Smooth muscle cell (in vitro differentiated cells): ENCODE measurements at regions not wholly inside any gene's neighbourhood (a gene's known extent, or its start where the extent isn't known, plus 50 kb on each side); places are given as distances from the start of the nearest gene placed in this dataset.
"Not testable (repeated sequence)": the region's sequence is repeated elsewhere in the genome, so short reads cannot be mapped to it uniquely, and the experiment has no call there.

Source experiments
- DNase-seq: peaks from one replicate; lab custom pipeline; 2025; ENCODE audit not compliant: unreplicated experiment; lab: John Stamatoyannopoulos, UW
- H2AFZ ChIP-seq: fragments of 200-600 bp; sonication (generic); 2 replicates; pipeline ENCODE4 v1.6.0; 2016; ENCODE audit warnings: antibody characterized with exemption, low read depth, mild to moderate bottlenecking
- H3F3A ChIP-seq: fragments of 200-600 bp; sonication (generic); 2 replicates; pipeline ENCODE4 v1.6.0; 2017; ENCODE audit warnings: antibody characterized with exemption, low read depth
- H3K27ac ChIP-seq: fragments of 200-600 bp; sonication (generic); 2 replicates; pipeline ENCODE4 v1.5.1; 2016; ENCODE audit warnings: low read depth, mild to moderate bottlenecking
- H3K27me3 ChIP-seq: fragments of 200-600 bp; sonication (generic); 2 replicates; pipeline ENCODE4 v1.6.1; 2016; ENCODE audit warnings: low read depth, mild to moderate bottlenecking
- H3K36me3 ChIP-seq: fragments of 200-600 bp; sonication (generic); 2 replicates; pipeline ENCODE4 v1.5.1; 2016; ENCODE audit warnings: low read depth
- H3K4me1 ChIP-seq: fragments of 200-600 bp; sonication (generic); 2 replicates; pipeline ENCODE4 v1.5.1; 2016; ENCODE audit warnings: low read depth
- H3K4me2 ChIP-seq: fragments of 200-600 bp; sonication (generic); 2 replicates; pipeline ENCODE4 v1.6.0; 2016; ENCODE audit warnings: mild to moderate bottlenecking
- H3K4me3 ChIP-seq: fragments of 200-600 bp; sonication (generic); 2 replicates; pipeline ENCODE4 v1.5.1; 2016; ENCODE audit warnings: mild to moderate bottlenecking
- H3K79me2 ChIP-seq: fragments of 200-600 bp; sonication (generic); 2 replicates; pipeline ENCODE4 v1.6.0; 2016; ENCODE audit warnings: low read depth, mild to moderate bottlenecking
- H3K9ac ChIP-seq: fragments of 200-600 bp; sonication (generic); 2 replicates; pipeline ENCODE4 v1.6.0; 2016; ENCODE audit warnings: low read depth
- H3K9me3 ChIP-seq: fragments of 200-600 bp; sonication (generic); replicated peaks from 2 replicates; pipeline ENCODE4 v1.5.1; 2016; ENCODE audit warnings: low read depth
- H4K20me1 ChIP-seq: fragments of 200-600 bp; sonication (generic); 2 replicates; pipeline ENCODE4 v1.6.0; 2016; ENCODE audit warnings: low read depth
- WGBS: methylation state at CpG from one replicate; pipeline ENCODE4 v1.1.7; 2016; ENCODE audit warnings: low lambda C conversion rate; 5-methylcytosine and 5-hydroxymethylcytosine counted together
- TF ChIP-seq, protein P1 (sequence below): fragments of 200-600 bp; sonication (generic); IDR thresholded peaks from 2 replicates; pipeline ENCODE4 v1.5.1; 2017; ENCODE audit warnings: borderline replicate concordance, mild to moderate bottlenecking, antibody characterized with exemption; ENCODE audit not compliant: insufficient read depth, poor library complexity, severe bottlenecking

DNA sequence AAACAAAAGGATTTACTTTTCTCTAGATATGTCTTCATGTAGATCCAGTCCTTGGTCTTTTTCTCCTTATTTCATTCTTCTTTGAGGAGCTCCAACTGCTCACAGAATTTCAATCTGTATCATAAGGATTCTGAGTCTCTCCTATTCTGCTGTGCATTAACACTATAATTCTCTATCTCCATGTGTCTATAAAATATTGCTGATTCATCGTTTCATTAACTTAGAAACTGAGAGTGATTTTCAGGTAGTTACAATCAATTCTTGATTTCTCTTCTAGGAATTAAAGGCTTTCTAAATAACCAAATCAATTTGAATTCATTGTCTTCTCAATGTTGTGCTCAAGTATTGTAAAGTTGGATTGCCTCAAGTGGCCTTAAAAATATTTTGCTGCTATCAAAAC is 651.5 kb upstream of the CADM2 start:
- H3K9me3 ChIP-seq = no peaks in the 10 kb centered on the region
- H3K4me1 ChIP-seq = no peaks in the 10 kb centered on the region
- no peak overlapping the region for H3K9ac ChIP-seq
- DNase-seq = no peak
- H2AFZ ChIP-seq = no peak overlapping the region
- no peak overlapping the region for H3K27ac ChIP-seq
- H3K36me3 ChIP-seq = no peaks in the 10 kb centered on the region
- no peaks in the 10 kb centered on the region for H4K20me1 ChIP-seq
- 90% methylated on average over 1 of the region's 1 CpG for WGBS
- H3K27me3 ChIP-seq = no peaks in the 10 kb centered on the region
- no peaks in the 10 kb centered on the region for H3K79me2 ChIP-seq
- TF ChIP-seq, protein P1, sequence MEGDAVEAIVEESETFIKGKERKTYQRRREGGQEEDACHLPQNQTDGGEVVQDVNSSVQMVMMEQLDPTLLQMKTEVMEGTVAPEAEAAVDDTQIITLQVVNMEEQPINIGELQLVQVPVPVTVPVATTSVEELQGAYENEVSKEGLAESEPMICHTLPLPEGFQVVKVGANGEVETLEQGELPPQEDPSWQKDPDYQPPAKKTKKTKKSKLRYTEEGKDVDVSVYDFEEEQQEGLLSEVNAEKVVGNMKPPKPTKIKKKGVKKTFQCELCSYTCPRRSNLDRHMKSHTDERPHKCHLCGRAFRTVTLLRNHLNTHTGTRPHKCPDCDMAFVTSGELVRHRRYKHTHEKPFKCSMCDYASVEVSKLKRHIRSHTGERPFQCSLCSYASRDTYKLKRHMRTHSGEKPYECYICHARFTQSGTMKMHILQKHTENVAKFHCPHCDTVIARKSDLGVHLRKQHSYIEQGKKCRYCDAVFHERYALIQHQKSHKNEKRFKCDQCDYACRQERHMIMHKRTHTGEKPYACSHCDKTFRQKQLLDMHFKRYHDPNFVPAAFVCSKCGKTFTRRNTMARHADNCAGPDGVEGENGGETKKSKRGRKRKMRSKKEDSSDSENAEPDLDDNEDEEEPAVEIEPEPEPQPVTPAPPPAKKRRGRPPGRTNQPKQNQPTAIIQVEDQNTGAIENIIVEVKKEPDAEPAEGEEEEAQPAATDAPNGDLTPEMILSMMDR = no peak
- no peak overlapping the region for H3K4me3 ChIP-seq
- no peaks in the 10 kb centered on the region for H3F3A ChIP-seq
- H3K4me2 ChIP-seq = no peak overlapping the region

DNA sequence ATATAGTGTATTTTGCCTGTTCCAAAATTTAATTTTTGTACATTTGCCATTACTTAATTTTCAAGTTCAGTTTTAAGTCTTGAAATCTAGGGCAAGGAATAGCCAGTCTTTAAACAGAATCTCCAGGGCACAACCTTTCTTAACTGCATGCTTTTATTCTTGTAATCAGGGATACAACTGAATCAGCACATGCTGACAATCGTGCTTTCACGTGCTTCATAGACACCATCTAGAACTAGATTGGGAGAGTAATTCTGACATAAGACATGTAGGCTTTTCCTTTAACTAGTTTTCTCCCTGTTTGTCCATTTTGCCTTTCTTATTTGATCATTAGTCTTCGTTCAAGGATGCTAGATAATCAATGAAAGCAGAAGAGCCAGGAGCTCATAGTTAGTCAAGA is 650.4 kb upstream of the CADM2 start:
- DNase-seq = no peak
- H3K27ac ChIP-seq = no peak overlapping the region
- H3K36me3 ChIP-seq = no peaks in the 10 kb centered on the region
- no peaks in the 10 kb centered on the region for H3F3A ChIP-seq
- no peak overlapping the region for H3K9ac ChIP-seq
- no peaks in the 10 kb centered on the region for H3K4me1 ChIP-seq
- H3K4me2 ChIP-seq = no peak overlapping the region
- 81% methylated on average over 3 of the region's 3 CpGs for WGBS
- H4K20me1 ChIP-seq = no peaks in the 10 kb centered on the region
- no peaks in the 10 kb centered on the region for H3K79me2 ChIP-seq
- TF ChIP-seq, protein P1 = no peak
- H3K9me3 ChIP-seq = no peaks in the 10 kb centered on the region
- no peak overlapping the region for H2AFZ ChIP-seq
- no peak overlapping the region for H3K4me3 ChIP-seq
- no peaks in the 10 kb centered on the region for H3K27me3 ChIP-seq

DNA sequence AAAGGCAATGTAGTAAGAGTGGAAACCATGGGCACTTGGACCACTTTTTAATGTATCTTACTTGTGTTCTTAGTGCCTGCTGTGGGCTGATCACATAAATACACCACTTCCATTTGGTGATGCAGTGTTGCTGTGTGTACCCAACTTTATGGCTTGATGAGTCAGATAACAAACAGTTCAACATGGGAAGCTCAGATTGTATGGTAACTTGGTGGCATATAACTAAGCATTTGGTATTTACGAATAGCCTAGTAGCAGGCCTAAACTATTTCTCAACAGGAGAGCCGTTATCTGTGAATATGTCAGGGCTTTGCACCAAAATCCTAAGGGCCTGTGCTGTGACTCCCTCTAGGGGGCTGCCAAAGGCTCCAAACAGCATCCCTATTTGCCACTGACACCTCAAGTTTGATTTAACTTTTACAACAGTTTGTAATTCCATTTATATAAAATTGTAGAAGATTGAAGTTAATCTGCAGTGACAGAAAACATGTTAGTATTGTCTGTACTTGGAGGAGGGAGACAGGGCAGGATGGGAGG is 640.4 kb upstream of the CADM2 start:
- WGBS = 57% methylated on average over 2 of the region's 2 CpGs
- TF ChIP-seq, protein P1 = no peak
- H3K27me3 ChIP-seq = no peaks in the 10 kb centered on the region
- no peak overlapping the region for H3K4me2 ChIP-seq
- no peaks in the 10 kb centered on the region for H3K4me1 ChIP-seq
- no peaks in the 10 kb centered on the region for H3K36me3 ChIP-seq
- H2AFZ ChIP-seq = no peak overlapping the region
- no peaks in the 10 kb centered on the region for H3F3A ChIP-seq
- no peaks in the 10 kb centered on the region for H4K20me1 ChIP-seq
- no peak overlapping the region for H3K27ac ChIP-seq
- no peak for DNase-seq
- H3K79me2 ChIP-seq = no peaks in the 10 kb centered on the region
- no peak overlapping the region for H3K9ac ChIP-seq
- H3K4me3 ChIP-seq = no peak overlapping the region
- H3K9me3 ChIP-seq = no peaks in the 10 kb centered on the region

DNA sequence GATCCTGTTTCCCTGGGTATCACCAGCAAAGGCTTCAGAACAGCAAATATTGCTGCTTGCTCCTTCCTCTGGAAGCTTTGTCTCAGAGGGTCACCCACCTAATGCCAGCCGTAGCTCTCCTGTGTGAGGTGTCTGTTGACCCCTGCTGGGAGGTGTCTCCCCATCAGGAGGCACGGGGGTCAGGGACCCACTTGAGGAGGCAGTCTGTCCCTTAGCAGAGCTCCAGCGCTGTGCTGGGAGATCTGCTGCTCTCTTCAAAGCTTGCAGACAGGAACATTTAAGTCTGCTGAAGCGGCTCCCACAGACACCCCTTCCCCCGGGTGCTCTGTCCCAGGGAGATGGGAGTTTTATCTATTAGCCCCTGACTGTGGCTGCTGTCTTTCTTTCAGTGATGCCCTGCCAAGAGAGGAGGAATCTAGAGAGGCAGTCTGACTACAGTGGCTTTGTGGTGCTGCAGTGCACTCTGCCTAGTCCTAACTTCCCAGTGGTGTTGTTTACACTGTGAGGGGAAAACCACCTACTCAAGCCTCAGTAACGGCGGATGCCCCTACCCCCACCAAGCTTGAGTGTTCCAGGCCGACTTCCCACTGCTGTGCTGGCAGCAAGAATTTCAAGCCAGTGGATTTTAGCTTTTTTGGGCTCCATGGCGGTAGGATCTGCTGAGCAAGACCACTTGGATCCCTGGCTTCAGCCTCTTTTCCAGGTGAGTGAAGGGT is 593.1 kb upstream of the CADM2 start:
- H3K4me1 ChIP-seq, H3K27me3 ChIP-seq, H3K9me3 ChIP-seq, H4K20me1 ChIP-seq, H3K27ac ChIP-seq, H3K4me2 ChIP-seq, DNase-seq, H3F3A ChIP-seq, H3K9ac ChIP-seq, H2AFZ ChIP-seq, H3K79me2 ChIP-seq, H3K36me3 ChIP-seq, H3K4me3 ChIP-seq: not testable (repeated sequence)
- WGBS = 65% methylated on average over 9 of the region's 9 CpGs
